Peyer's patch (tissue), 4 donors: ENCODE measurements at regions not wholly inside any gene's neighbourhood (a gene's known extent, or its start where the extent isn't known, plus 50 kb on each side); places are given as distances from the start of the nearest gene placed in this dataset.

Source experiments
- CTCF ChIP-seq, 6 experiments: fragments of 450-650 bp in 4 of 6; fragments of 200-600 bp in 2 of 6; sonication (generic) in 1 of 6; IDR thresholded peaks; one replicate each; pipeline ENCODE4 v1.5.1; 2017 to 2019; ENCODE audit warnings: antibody characterized with exemption in 6 of 6, mild to moderate bottlenecking in 3 of 6, moderate library complexity in 1 of 6
- POLR2A ChIP-seq, 2 donors: fragments of 450-650 bp; IDR thresholded peaks; one replicate each; pipeline ENCODE4 v1.5.1; 2017; ENCODE audit warnings: antibody characterized with exemption in 2 of 2, mild to moderate bottlenecking in 2 of 2, moderate library complexity in 2 of 2

DNA sequence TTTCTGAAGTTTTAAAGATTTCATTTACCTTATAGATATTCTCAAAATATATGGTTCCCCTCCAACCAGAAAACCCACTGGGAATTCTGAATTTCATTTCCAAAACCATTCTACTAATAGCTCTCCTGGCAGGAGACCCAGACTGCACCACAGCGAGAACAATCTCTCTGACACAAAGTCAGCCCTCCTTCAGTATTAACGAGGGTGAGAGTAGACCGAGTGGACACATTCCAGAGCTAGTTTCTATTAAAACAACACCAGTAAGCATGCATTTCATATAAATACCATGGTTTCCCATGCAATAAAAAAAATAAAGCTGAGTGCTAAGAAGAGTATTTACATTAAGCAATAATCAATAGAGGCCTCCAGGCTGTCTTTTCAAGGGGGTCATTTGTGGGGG lies 899.6 kb upstream of the SLC35B3 start:
- TF ChIP-seq CTCF (IDR thresholded peaks at IDR 0.05) (no peak), POLR2A (IDR thresholded peaks at IDR 0.05) (no peak)
